Neural progenitor cell (in vitro differentiated cells): ENCODE measurements at regions not wholly inside any gene's neighbourhood (a gene's known extent, or its start where the extent isn't known, plus 50 kb on each side); places are given as distances from the start of the nearest gene placed in this dataset.
"Not testable (repeated sequence)": the region's sequence is repeated elsewhere in the genome, so short reads cannot be mapped to it uniquely, and the experiment has no call there.

Experiments
- EZH2 ChIP-seq: fragments of 200-600 bp; sonication (generic); IDR thresholded peaks from 2 replicates; pipeline ENCODE4 v1.6.1; 2017; ENCODE audit warnings: antibody characterized with exemption, mild to moderate bottlenecking, moderate library complexity
- TF ChIP-seq, protein P1 (sequence below): fragments of 200-600 bp; sonication (generic); IDR thresholded peaks from 2 replicates; pipeline ENCODE4 v1.5.1; 2017; ENCODE audit warnings: antibody characterized with exemption, mild to moderate bottlenecking

GRCh38 chr2:131738996-131739434 lies 211.3 kb downstream of the CCDC74A start:
- TF ChIP-seq, protein P1, sequence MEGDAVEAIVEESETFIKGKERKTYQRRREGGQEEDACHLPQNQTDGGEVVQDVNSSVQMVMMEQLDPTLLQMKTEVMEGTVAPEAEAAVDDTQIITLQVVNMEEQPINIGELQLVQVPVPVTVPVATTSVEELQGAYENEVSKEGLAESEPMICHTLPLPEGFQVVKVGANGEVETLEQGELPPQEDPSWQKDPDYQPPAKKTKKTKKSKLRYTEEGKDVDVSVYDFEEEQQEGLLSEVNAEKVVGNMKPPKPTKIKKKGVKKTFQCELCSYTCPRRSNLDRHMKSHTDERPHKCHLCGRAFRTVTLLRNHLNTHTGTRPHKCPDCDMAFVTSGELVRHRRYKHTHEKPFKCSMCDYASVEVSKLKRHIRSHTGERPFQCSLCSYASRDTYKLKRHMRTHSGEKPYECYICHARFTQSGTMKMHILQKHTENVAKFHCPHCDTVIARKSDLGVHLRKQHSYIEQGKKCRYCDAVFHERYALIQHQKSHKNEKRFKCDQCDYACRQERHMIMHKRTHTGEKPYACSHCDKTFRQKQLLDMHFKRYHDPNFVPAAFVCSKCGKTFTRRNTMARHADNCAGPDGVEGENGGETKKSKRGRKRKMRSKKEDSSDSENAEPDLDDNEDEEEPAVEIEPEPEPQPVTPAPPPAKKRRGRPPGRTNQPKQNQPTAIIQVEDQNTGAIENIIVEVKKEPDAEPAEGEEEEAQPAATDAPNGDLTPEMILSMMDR = not testable (repeated sequence)
- TF ChIP-seq EZH2 = not testable (repeated sequence)
